Fibroblast of mammary gland (primary cell): ENCODE measurements at regions not wholly inside any gene's neighbourhood (a gene's known extent, or its start where the extent isn't known, plus 50 kb on each side); places are given as distances from the start of the nearest gene placed in this dataset.

Experiments used
- DNase-seq: peaks from one replicate; pipeline ENCODE4 v3.0.0-alpha.2; 2010; ENCODE audit warnings: low read depth
- H3K4me3 ChIP-seq: 2 replicates; pipeline ENCODE4 v1.5.1; 2011; ENCODE audit warnings: low read depth, mild to moderate bottlenecking, low read length, moderate library complexity; ENCODE audit not compliant: control insufficient read depth
- TF ChIP-seq, protein P1 (sequence below): conservative IDR thresholded peaks from 2 replicates; pipeline ENCODE4 v1.5.1; 2011; ENCODE audit warnings: low read depth, low read length, inconsistent platforms; ENCODE audit not compliant: control insufficient read depth, insufficient read depth

DNA sequence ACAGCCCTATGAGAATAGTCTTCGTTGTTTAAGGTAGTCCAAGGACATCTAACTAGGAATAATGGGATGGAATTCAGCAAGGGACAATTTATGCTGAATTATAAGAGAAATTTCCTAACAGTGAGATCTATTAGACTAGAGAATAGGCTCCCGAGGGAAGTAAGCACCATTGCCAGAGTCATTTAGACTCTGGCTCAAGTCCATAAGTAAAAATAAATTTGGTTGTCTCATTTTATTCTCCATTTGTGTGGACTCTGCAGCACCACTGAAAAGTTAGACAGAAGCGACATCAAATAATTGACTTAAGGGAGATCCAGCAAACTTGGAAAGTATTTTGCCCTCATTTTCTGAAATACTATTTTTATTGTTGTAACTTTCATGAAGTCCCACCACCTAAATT lies 129.3 kb upstream of the SMIM21 start:
- DNase-seq: no peak
- H3K4me3 ChIP-seq: no peak overlapping the region
- TF ChIP-seq, protein P1, sequence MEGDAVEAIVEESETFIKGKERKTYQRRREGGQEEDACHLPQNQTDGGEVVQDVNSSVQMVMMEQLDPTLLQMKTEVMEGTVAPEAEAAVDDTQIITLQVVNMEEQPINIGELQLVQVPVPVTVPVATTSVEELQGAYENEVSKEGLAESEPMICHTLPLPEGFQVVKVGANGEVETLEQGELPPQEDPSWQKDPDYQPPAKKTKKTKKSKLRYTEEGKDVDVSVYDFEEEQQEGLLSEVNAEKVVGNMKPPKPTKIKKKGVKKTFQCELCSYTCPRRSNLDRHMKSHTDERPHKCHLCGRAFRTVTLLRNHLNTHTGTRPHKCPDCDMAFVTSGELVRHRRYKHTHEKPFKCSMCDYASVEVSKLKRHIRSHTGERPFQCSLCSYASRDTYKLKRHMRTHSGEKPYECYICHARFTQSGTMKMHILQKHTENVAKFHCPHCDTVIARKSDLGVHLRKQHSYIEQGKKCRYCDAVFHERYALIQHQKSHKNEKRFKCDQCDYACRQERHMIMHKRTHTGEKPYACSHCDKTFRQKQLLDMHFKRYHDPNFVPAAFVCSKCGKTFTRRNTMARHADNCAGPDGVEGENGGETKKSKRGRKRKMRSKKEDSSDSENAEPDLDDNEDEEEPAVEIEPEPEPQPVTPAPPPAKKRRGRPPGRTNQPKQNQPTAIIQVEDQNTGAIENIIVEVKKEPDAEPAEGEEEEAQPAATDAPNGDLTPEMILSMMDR: no peak

DNA sequence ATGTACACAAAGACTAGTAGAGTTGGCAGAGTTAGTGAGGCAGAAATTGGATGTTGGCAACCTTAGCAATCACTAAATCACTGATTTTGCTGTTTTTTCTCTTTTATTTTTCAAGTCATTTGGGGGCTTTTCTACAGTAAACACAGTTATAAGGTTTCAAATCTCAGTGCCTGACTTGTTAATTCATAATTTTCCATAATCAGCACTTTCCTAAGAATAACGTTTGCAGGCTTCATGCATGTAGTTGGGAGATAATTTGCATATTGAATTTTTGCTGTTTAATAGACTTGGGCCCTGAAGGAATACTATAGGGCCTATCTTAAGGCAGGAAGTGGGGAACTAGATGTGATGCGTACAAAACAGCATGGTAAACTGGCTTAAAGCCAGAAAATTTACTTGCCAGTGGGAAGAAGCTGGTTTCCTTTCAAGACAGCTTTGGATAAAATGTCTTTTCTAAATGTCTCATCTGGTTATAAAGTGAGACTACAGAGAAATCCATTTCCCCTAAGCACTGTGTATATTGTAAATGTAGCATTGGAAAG lies 127.2 kb upstream of the SMIM21 start:
- no peak overlapping the region for H3K4me3 ChIP-seq
- no peak for DNase-seq
- TF ChIP-seq, protein P1: no peak

DNA sequence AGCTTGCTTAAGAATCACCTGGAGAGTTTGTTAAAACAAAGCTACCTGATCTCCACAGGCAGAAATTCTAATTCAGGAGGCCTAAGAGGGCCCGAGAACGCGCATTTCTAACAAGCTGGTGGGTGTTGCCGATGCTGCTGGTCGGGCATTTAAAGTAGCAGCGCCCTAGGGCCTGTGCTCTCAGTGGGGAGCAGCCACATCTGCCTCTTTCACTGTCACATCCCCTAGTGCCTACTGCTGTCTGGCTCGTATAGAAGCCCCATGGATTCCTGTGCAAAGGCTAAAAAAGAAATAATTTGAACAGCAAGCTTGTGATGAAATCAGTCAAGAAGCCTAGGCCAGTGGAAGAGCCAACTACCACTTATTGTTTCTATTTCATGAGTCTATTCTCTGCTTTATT lies 126.7 kb upstream of the SMIM21 start:
- DNase-seq: no peak

DNA sequence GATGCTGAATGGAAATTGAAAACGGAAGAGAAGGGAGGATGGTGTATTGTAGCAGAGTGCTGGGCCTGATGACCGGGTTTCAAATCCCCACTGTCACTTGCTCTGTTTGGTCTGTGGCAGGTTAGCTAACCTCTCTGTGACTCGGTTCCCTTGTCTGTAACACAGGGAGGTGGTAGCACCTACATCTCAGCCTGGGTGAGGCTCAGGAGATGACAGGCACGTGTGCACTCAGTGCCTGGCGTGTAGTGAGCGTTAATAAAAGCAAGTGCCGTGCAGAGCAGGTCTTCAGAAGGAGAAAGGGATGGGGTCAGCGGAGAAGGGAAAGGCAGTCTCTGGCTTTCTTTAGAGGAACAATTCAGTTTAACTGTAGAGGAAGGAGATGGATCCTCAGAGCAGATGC lies 125.5 kb upstream of the SMIM21 start:
- TF ChIP-seq, protein P1: no peak
- DNase-seq: no peak

More for the DNA sequence above, 126.7 kb upstream of the SMIM21 start:
- TF ChIP-seq, protein P1: no peak
- no peak overlapping the region for H3K4me3 ChIP-seq

DNA sequence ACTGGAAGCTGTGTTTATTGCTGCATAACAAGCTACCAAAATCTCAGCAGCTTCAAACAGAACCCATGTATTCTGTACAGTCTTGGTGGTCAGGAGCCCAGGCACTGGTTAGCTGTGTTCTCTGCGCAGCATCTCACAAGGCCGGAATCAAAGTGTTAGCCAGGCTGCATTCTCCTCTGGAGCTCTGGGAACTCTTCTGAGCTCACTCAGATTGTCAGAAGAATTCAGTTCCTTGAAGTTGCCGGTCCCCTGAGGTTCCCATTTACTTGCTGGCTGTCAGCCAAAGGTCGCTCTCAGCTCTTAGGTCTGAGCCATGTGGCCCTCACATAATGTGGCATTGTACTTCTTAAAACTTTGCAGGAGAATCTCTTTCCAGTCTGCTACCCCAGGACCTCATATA lies 123.6 kb upstream of the SMIM21 start:
- TF ChIP-seq, protein P1: no peak
- no peak for DNase-seq
- no peak overlapping the region for H3K4me3 ChIP-seq

More for the DNA sequence above, 125.5 kb upstream of the SMIM21 start:
- no peak overlapping the region for H3K4me3 ChIP-seq

DNA sequence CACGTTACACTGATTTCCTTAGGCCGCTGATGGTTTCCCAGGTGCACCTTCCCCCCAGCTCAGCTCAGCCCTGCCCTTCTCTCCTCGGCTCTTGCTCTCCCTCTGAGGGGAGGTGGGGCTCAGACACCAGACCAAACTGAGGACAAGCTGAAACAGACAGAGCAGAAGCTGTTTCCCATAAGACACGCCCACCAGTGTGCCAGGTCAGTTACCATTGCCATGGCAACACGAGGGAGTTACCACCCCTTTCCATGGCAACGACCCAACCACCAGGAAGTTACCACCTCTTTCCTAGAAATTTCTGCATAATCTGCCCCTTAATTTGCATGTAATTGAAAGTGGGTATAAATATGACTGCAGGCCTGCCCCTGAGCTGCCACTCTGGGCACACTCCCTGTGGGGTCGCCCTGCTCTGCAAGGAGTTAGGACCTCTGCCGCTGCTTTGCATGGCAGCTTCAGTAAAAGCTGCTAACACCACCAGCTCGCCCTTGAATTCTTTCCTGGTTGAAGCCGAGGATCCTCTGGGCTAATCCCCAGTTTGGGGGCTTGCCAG lies 120.9 kb upstream of the SMIM21 start:
- TF ChIP-seq, protein P1: no peak
- H3K4me3 ChIP-seq: no peak overlapping the region
- DNase-seq: no peak

DNA sequence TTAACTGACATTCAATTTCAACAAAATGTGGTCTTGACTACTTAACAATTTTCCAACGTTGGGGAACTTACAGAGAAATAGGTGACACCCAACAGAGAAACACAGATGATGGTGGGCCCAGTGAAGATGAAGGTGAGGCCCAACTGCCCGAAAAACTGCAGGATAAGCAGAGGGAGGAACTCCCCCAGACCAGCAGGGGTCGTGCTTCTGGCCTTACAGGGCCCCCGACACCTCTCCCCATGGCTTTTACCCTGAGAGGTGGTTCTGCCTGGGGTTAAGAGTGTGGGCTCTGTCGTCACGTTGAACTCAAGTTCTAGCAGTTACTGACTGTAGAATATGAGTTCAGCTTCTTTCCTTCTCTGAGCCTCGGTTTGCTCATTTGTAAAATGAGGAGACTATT lies 119.5 kb upstream of the SMIM21 start:
- DNase-seq: no peak
- H3K4me3 ChIP-seq: no peak overlapping the region
- TF ChIP-seq, protein P1: peak; percentile 11
